Suprapubic skin (tissue), 4 donors: ENCODE measurements at regions not wholly inside any gene's neighbourhood (a gene's known extent, or its start where the extent isn't known, plus 50 kb on each side); places are given as distances from the start of the nearest gene placed in this dataset.
"Not testable (repeated sequence)": the region's sequence is repeated elsewhere in the genome, so short reads cannot be mapped to it uniquely, and the experiment has no call there.

Experiments
- DNase-seq, 2 donors: peaks; one replicate each; pipeline ENCODE4 v3.0.0-alpha.2; 2019; ENCODE audit warnings: low spot score in 2 of 2
- H3K27ac ChIP-seq: fragments of 200-600 bp; sonication (generic); one replicate; pipeline ENCODE4 v1.5.1; 2019
- H3K27me3 ChIP-seq: fragments of 200-600 bp; sonication (generic); one replicate; pipeline ENCODE4 v1.5.1; 2019
- H3K36me3 ChIP-seq: fragments of 200-600 bp; sonication (generic); one replicate; pipeline ENCODE4 v1.5.1; 2019
- H3K4me1 ChIP-seq: fragments of 200-600 bp; sonication (generic); one replicate; pipeline ENCODE4 v1.5.1; 2019
- H3K4me3 ChIP-seq: fragments of 200-600 bp; sonication (generic); one replicate; pipeline ENCODE4 v1.5.1; 2019; ENCODE audit warnings: mild to moderate bottlenecking
- H3K9me3 ChIP-seq: fragments of 200-600 bp; sonication (generic); one replicate; pipeline ENCODE4 v1.5.1; 2019
- CTCF ChIP-seq, 2 donors: fragments of 200-600 bp in 1 of 2; fragments of 450-650 bp in 1 of 2; sonication (generic) in 1 of 2; IDR thresholded peaks; one replicate each; pipeline ENCODE4 v1.5.1; 2016 to 2019; ENCODE audit warnings: antibody characterized with exemption in 2 of 2, mild to moderate bottlenecking in 1 of 2, moderate library complexity in 1 of 2
- EP300 ChIP-seq: sonication (generic); formaldehyde crosslinking; IDR thresholded peaks from one replicate; pipeline ENCODE4 v1.6.1; 2017; ENCODE audit warnings: antibody characterized with exemption
- POLR2A ChIP-seq, 2 donors: fragments of 450-650 bp; IDR thresholded peaks; one replicate each; pipeline ENCODE4 v1.6.1; 2017; ENCODE audit warnings: antibody characterized with exemption in 2 of 2, mild to moderate bottlenecking in 2 of 2, moderate library complexity in 2 of 2
- POLR2AphosphoS5 ChIP-seq, 3 donors: sonication (generic); formaldehyde crosslinking; IDR thresholded peaks; one replicate each; pipeline ENCODE4 v1.6.1; 2017; ENCODE audit warnings: antibody characterized with exemption in 3 of 3
- WGBS: methylation state at CpG from one replicate; pipeline ENCODE4 v1.1.5; 2018; 5-methylcytosine and 5-hydroxymethylcytosine counted together

GRCh38 chr5:166719991-166720390 is 1571.5 kb upstream of the WWC1 start:
- DNase-seq = no peak
- no peak overlapping the region for H3K27ac ChIP-seq
- no peaks in the 10 kb centered on the region for H3K27me3 ChIP-seq
- 83% methylated on average over 2 of the region's 2 CpGs for WGBS
- H3K36me3 ChIP-seq = no peaks in the 10 kb centered on the region
- TF ChIP-seq EP300 (no peak), CTCF (IDR thresholded peaks at IDR 0.05) (no peak), POLR2A (IDR thresholded peaks at IDR 0.05) (no peak), POLR2AphosphoS5 (IDR thresholded peaks at IDR 0.05) (no peak)
- no peak overlapping the region for H3K4me3 ChIP-seq
- H3K4me1 ChIP-seq = no peaks in the 10 kb centered on the region
- no peaks in the 10 kb centered on the region for H3K9me3 ChIP-seq

- no peak for DNase-seq
- WGBS = 84% methylated on average over 2 of the region's 2 CpGs
- H3K4me1 ChIP-seq = no peaks in the 10 kb centered on the region
- no peak overlapping the region for H3K4me3 ChIP-seq
- TF ChIP-seq POLR2A (IDR thresholded peaks at IDR 0.05) (no peak), POLR2AphosphoS5 (IDR thresholded peaks at IDR 0.05) (no peak), EP300 (no peak), CTCF (IDR thresholded peaks at IDR 0.05) (no peak)
- H3K27me3 ChIP-seq = no peaks in the 10 kb centered on the region
- H3K36me3 ChIP-seq = no peaks in the 10 kb centered on the region
- no peak overlapping the region for H3K27ac ChIP-seq
- H3K9me3 ChIP-seq = no peaks in the 10 kb centered on the region
Observed at GRCh38 chr5:166722939-166723338, 1568.5 kb upstream of the WWC1 start.

GRCh38 chr5:166724284-166724683 is 1567.2 kb upstream of the WWC1 start:
- no peak for TF ChIP-seq CTCF (IDR thresholded peaks at IDR 0.05)
- no peak for TF ChIP-seq POLR2A (IDR thresholded peaks at IDR 0.05)
- no peak for TF ChIP-seq POLR2AphosphoS5 (IDR thresholded peaks at IDR 0.05)
- TF ChIP-seq EP300 = no peak
- no peak for DNase-seq
- Histone ChIP-seq H3K27me3 (no peaks in the 10 kb centered on the region), H3K9me3 (no peaks in the 10 kb centered on the region), H3K4me1 (no peaks in the 10 kb centered on the region), H3K27ac (no peak overlapping the region), H3K4me3 (no peak overlapping the region), H3K36me3 (no peaks in the 10 kb centered on the region)
- WGBS = 58% methylated on average over 5 of the region's 5 CpGs

- H3K4me1 ChIP-seq = no peaks in the 10 kb centered on the region
- no peaks in the 10 kb centered on the region for H3K27me3 ChIP-seq
- no peaks in the 10 kb centered on the region for H3K9me3 ChIP-seq
- no peak overlapping the region for H3K27ac ChIP-seq
- DNase-seq = no peak
- WGBS = 54% methylated on average over 1 of the region's 1 CpG
- no peak overlapping the region for H3K4me3 ChIP-seq
- TF ChIP-seq POLR2AphosphoS5 (IDR thresholded peaks at IDR 0.05) (no peak), CTCF (IDR thresholded peaks at IDR 0.05) (no peak), POLR2A (IDR thresholded peaks at IDR 0.05) (no peak), EP300 (no peak)
- no peaks in the 10 kb centered on the region for H3K36me3 ChIP-seq
Observed at GRCh38 chr5:166725593-166725992, 1565.9 kb upstream of the WWC1 start.

GRCh38 chr5:166726406-166726805 is 1565.0 kb upstream of the WWC1 start:
- no peaks in the 10 kb centered on the region for H3K4me1 ChIP-seq
- TF ChIP-seq POLR2AphosphoS5 (IDR thresholded peaks at IDR 0.05) (no peak), EP300 (no peak), POLR2A (IDR thresholded peaks at IDR 0.05) (no peak), CTCF (IDR thresholded peaks at IDR 0.05) (no peak)
- DNase-seq = no peak
- H3K27me3 ChIP-seq = no peaks in the 10 kb centered on the region
- H3K9me3 ChIP-seq = no peaks in the 10 kb centered on the region
- H3K27ac ChIP-seq = no peak overlapping the region
- WGBS = 59% methylated on average over 1 of the region's 1 CpG
- no peaks in the 10 kb centered on the region for H3K36me3 ChIP-seq
- no peak overlapping the region for H3K4me3 ChIP-seq

- H3K36me3 ChIP-seq, DNase-seq: not testable (repeated sequence)
- whole genome bisulfite sequencing = 88% methylated on average over 4 of the region's 4 CpGs
Observed at GRCh38 chr5:166742951-166743350, 1548.5 kb upstream of the WWC1 start.

More at GRCh38 chr5:166742951-166743350, 1548.5 kb upstream of the WWC1 start:
- not testable (repeated sequence) for H3K27me3 ChIP-seq, H3K9me3 ChIP-seq, H3K4me1 ChIP-seq, H3K4me3 ChIP-seq, H3K27ac ChIP-seq
